GM19099 (cell line): ENCODE measurements at regions not wholly inside any gene's neighbourhood (a gene's known extent, or its start where the extent isn't known, plus 50 kb on each side); places are given as distances from the start of the nearest gene placed in this dataset.

Experiments used
- POLR2A ChIP-seq: IDR thresholded peaks from 3 replicates; pipeline ENCODE4 v1.6.1; 2011; ENCODE audit warnings: low read depth; ENCODE audit not compliant: insufficient read length; ENCODE audit errors: extremely low read depth

DNA sequence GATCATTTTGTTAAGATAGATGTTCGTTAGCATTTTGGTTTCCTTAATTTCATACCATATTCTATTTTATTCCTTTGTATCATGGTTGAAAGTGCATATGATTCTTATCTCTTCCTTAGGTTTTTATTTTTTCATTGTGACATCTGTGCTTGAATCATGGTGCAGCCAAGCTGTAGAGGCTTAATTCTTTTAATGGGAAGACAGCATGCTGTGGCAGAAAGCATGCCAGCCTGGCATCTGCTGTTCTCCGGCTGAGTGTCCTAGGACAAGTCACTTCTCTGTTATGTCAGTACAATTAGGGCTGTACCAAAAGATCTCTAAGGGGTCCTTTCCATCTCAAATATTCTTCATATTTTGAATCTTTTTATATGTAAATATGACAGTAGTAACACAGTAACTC, 68.5 kb upstream of the PMFBP1 start:
- no peak for TF ChIP-seq POLR2A

DNA sequence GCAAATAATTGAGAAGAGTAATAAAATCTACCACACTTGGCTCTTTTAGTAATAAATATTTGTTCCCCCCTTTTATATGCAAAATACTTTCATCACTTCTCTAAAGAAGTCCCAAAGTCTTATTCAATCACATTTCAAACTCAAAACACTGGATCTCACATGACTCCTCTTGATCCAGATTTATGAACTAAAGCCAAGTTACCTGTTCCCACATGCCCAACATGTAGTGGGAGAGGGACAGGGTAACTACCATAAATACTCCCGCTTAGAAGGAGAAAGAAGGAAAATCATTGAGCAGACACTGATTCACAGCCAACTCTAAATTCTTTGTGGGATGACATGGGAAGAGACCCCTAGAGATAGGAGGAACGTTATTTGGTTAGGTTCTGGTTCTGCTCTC, 64.9 kb upstream of the PMFBP1 start:
- no peak for TF ChIP-seq POLR2A

DNA sequence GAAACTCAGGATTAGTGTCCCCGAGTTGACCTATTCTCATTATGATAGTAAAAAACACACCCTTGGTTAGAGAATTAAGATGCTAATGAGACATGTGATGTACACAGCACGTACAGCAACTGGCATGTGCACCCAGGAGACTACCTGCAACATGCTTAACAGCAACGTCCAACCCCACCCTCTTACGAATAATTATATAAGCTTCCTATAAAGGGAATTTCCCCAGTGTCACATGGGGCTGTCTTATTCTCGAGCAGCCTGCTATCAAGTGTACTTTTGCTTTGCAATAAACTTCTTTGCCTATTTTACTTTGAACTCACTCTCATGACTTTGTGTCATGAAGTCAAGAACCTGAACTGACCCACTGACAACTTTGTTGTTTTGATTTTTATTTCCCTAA, 62.4 kb upstream of the PMFBP1 start:
- TF ChIP-seq POLR2A = no peak

DNA sequence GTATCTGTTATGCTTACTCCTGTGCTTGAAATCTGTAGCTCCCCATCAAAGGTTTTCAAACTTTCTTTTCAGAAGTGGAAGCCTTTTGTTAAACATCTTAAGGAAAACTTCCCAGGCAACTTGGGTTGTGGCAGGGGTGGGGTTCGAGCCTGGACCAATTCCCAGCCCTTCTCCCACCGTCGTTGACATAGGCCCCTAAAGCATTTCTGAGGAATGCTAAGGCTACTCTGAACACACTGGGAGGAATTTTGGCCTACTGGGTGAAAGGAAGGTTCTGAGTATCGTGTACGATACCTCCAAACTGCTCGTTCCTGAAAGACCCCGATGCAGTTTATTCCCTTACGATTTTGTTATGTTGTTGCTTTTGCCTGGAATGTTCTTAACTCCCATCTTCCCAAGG, 56.1 kb upstream of the PMFBP1 start:
- TF ChIP-seq POLR2A = no peak

DNA sequence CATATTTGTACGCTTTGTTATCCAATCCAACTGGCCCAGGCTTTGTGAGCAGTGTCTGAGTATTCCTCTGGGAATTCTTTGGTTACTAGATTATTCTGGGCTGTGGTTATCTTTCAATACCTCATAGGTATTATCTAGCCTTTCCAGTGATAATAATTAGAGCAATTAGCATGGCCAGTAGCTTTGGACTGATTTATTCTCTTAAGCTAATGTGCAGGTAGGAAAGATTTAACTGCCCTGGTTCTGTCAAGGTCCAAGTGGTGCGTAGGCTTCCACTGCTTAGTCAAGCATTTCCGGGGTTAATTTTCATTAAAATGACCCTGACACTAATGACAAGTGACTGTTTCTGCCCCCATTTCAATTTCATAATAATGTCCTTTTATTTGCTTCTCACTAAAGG, 54.2 kb upstream of the PMFBP1 start:
- no peak for TF ChIP-seq POLR2A

DNA sequence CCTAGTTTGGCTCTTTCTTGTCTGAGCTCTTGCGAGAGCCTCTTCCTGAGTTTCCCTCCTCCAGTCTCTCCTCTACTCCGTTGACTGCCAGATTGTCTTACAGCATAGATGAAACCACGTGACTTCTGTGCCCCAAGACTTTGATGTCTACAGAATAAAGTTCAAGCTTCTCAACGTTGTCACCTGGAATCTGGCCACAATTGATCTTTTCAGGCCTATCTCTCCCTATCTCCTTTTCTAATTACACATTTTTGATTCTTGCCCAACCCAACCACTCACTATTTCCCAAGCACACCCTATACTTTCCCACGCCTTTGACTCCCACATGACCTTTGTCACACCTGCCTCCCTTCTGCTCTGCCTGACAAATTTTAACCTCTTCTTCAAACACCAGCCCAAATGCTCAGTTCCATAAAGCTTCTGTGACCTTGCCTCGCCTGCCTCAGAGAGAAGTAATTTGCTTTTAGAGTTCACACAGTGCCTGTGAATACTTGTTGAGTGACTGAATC, 52.4 kb upstream of the PMFBP1 start:
- TF ChIP-seq POLR2A = no peak

DNA sequence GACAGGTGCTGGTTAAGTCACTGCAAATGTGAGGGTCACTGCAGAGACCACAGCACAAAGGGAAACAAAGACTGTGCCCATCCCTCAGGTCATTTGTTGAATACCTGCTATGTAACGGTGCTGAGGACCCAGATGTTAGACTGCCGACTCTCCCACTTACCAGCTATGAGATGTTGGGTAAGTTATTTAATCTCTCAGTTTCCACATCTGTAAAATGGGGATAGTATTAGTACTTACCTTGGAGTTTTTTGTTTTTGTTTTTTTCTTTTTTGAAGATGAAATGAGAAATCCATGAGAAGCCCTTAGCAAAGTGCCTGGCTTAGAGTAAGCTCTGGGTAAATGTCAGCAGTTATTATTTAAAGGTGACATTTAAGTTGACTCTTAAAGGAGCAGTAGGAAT, 50.5 kb upstream of the PMFBP1 start:
- no peak for TF ChIP-seq POLR2A
